ENCODE measurements at regions not wholly inside any gene's neighbourhood (a gene's known extent, or its start where the extent isn't known, plus 50 kb on each side); places are given as distances from the start of the nearest gene placed in this dataset.
"Not testable (repeated sequence)": the region's sequence is repeated elsewhere in the genome, so short reads cannot be mapped to it uniquely, and the experiment has no call there.

GRCh38 chr6:22153384-22154158, 143.3 kb downstream of the PRL start:
- WGBS, 4 donors: 80 to 83% (median 82%) methylated on average over 6 of the region's 6 CpGs
- TF ChIP-seq, protein P1, sequence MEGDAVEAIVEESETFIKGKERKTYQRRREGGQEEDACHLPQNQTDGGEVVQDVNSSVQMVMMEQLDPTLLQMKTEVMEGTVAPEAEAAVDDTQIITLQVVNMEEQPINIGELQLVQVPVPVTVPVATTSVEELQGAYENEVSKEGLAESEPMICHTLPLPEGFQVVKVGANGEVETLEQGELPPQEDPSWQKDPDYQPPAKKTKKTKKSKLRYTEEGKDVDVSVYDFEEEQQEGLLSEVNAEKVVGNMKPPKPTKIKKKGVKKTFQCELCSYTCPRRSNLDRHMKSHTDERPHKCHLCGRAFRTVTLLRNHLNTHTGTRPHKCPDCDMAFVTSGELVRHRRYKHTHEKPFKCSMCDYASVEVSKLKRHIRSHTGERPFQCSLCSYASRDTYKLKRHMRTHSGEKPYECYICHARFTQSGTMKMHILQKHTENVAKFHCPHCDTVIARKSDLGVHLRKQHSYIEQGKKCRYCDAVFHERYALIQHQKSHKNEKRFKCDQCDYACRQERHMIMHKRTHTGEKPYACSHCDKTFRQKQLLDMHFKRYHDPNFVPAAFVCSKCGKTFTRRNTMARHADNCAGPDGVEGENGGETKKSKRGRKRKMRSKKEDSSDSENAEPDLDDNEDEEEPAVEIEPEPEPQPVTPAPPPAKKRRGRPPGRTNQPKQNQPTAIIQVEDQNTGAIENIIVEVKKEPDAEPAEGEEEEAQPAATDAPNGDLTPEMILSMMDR (IDR thresholded peaks at IDR 0.05): no peak
- no peak for TF ChIP-seq POLR2A (IDR thresholded peaks at IDR 0.05)
- H3K36me3 ChIP-seq (replicated peaks in 1 of 2): no peaks in the 10 kb centered on the region
- intact Hi-C loops (cut with DNase I): no loop called here
- DNase-seq: no peak
- H3K9me3 ChIP-seq (replicated peaks in 1 of 3): no peaks in the 10 kb centered on the region
- no peaks in the 10 kb centered on the region for H3K27me3 ChIP-seq
- H3K27ac ChIP-seq: no peak overlapping the region
- H3K4me1 ChIP-seq (replicated peaks in 1 of 2): peaks cover 21 to 35% of the 10 kb centered on the region in 2 donors
- no peak overlapping the region for H3K4me3 ChIP-seq

- DNase-seq: no peak
- Histone ChIP-seq H3K36me3 (replicated peaks in 1 of 2) (no peaks in the 10 kb centered on the region), H3K9me3 (replicated peaks in 1 of 3) (no peaks in the 10 kb centered on the region), H3K4me3 (no peak overlapping the region), H3K27me3 (no peaks in the 10 kb centered on the region), H3K27ac (no peak overlapping the region), H3K4me1 (replicated peaks in 1 of 2) (peaks cover 5 to 15% of the 10 kb centered on the region in 2 donors)
- no peak for TF ChIP-seq POLR2A (IDR thresholded peaks at IDR 0.05)
- TF ChIP-seq, protein P1 (IDR thresholded peaks at IDR 0.05): no peak
- intact Hi-C loops (cut with DNase I): no loop called here
- WGBS, 4 donors: 82 to 87% (median 84%) methylated on average over 4 of the region's 4 CpGs
These were observed 141.3 kb downstream of the PRL start for GRCh38 chr6:22155551-22155950.

DNA sequence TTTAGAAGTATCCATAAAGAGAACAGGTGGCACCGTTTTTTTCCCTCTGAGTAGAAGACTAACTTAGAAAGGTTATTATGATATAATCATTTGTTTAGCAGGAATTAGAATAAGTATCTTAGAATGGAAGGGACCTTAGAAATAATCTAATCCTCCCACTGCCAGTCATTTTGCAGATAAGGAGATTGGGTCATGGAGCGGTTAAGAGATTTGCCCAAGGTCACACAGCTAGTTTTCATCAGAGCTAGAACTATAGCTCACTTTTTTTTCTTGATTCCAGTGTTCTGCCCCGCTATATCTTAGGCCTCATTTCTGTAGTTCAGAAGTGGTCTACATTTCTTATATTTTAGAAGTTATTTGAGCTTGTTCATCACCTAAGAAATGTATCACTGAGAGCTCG, 139.6 kb downstream of the PRL start:
- Histone ChIP-seq H3K36me3 (replicated peaks in 1 of 2) (no peaks in the 10 kb centered on the region), H3K4me3 (no peak overlapping the region), H3K27ac (no peak overlapping the region), H3K4me1 (replicated peaks in 1 of 2) (peaks cover 0 to 9% of the 10 kb centered on the region in 2 donors), H3K9me3 (replicated peaks in 1 of 3) (no peaks in the 10 kb centered on the region), H3K27me3 (no peaks in the 10 kb centered on the region)
- peak in 3 of 7 donors; percentile 23 to 57 (median 37) for DNase-seq
- intact Hi-C loops (cut with DNase I): no loop called here
- TF ChIP-seq POLR2A (IDR thresholded peaks at IDR 0.05): no peak
- TF ChIP-seq, protein P1 (IDR thresholded peaks at IDR 0.05): no peak
- 58 to 67% (median 62%) methylated on average over 4 of the region's 4 CpGs for WGBS, 4 donors

- intact Hi-C loops (cut with DNase I): no loop called here
- DNase-seq: no peak
These were observed 132.6 kb downstream of the PRL start for GRCh38 chr6:22164236-22164635.

GRCh38 chr6:22171006-22171405, 125.8 kb downstream of the PRL start:
- H3K27ac ChIP-seq; H3K36me3 ChIP-seq (replicated peaks in 1 of 2); H3K4me1 ChIP-seq (replicated peaks in 1 of 2); intact Hi-C loops (cut with DNase I); DNase-seq; H3K27me3 ChIP-seq; H3K4me3 ChIP-seq; H3K9me3 ChIP-seq (replicated peaks in 1 of 3): not testable (repeated sequence)
- WGBS, 4 donors: 93 to 97% (median 96%) methylated on average over 5 of the region's 5 CpGs

More at GRCh38 chr6:22164236-22164635, 132.6 kb downstream of the PRL start:
- Histone ChIP-seq H3K4me1 (replicated peaks in 1 of 2) (no peaks in the 10 kb centered on the region), H3K4me3 (no peak overlapping the region), H3K27ac (no peak overlapping the region), H3K27me3 (no peaks in the 10 kb centered on the region), H3K9me3 (replicated peaks in 1 of 3) (no peaks in the 10 kb centered on the region), H3K36me3 (replicated peaks in 1 of 2) (no peaks in the 10 kb centered on the region)
- TF ChIP-seq, protein P1 (IDR thresholded peaks at IDR 0.05): no peak
- TF ChIP-seq POLR2A (IDR thresholded peaks at IDR 0.05): no peak

DNA sequence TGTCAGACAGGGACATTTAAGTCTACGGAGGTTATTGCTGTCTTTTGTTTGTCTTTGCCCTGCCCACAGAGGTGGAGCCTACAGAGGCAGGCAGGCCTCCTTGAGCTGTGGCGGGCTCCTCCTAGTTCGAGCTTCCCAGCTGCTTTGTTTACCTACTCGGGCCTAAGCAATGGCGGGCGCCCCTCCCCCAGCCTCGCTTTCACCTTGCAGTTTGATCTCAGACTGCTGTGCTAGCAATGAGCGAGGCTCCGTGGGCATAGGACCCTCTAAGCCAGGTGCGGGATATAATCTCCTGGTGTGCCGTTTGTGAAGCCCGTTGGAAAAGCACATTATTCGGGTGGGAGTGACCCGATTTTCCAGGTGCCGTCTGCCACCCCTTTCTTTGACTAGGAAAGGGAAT, 125.0 kb downstream of the PRL start:
- H3K4me3 ChIP-seq; H3K36me3 ChIP-seq (replicated peaks in 1 of 2); H3K27ac ChIP-seq; DNase-seq; intact Hi-C loops (cut with DNase I); H3K4me1 ChIP-seq (replicated peaks in 1 of 2); H3K9me3 ChIP-seq (replicated peaks in 1 of 3); H3K27me3 ChIP-seq: not testable (repeated sequence)
- WGBS, 4 donors: 88 to 95% (median 94%) methylated on average over 11 to 15 of the region's 15 CpGs

Measured in adrenal gland (tissue), 9 donors.